ENCODE measurements at regions not wholly inside any gene's neighbourhood (a gene's known extent, or its start where the extent isn't known, plus 50 kb on each side); places are given as distances from the start of the nearest gene placed in this dataset.

GRCh38 chr9:38286357-38286756 is 106.1 kb upstream of the ALDH1B1 start:
- no peak for DNase-seq (ENCODE audit: low spot score)

GRCh38 chr9:38285236-38285635 is 107.3 kb upstream of the ALDH1B1 start:
- no peak for DNase-seq (ENCODE audit: low spot score)

- no peak for DNase-seq (ENCODE audit: low spot score)
Observed at GRCh38 chr9:38284588-38285051, 107.9 kb upstream of the ALDH1B1 start.

GRCh38 chr9:38284039-38284575 is 108.4 kb upstream of the ALDH1B1 start:
- DNase-seq (ENCODE audit: low spot score) = no peak

DNA sequence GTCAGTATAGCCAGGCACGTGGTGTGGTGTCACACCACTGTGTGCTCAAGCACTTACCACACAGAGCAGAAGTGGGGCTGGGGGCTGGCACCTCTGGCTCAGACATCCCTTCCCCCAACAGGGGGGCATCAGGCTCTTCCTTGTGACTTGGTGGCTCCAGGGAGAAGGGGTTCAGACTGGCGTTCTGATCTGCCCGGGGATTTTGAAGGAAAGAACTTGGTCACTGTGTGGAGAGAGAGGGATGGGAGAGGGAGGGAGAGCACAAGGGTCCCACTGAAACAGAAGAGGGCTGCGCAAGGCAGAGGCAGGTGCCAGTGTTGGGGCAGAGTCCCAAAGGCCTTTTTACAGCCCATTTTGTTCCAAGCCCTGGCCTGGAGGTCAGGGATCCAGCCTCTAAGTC is 109.7 kb upstream of the ALDH1B1 start:
- DNase-seq (ENCODE audit: low spot score) = no peak

GRCh38 chr9:38281917-38282316 is 110.6 kb upstream of the ALDH1B1 start:
- no peak for DNase-seq (ENCODE audit: low spot score)

DNA sequence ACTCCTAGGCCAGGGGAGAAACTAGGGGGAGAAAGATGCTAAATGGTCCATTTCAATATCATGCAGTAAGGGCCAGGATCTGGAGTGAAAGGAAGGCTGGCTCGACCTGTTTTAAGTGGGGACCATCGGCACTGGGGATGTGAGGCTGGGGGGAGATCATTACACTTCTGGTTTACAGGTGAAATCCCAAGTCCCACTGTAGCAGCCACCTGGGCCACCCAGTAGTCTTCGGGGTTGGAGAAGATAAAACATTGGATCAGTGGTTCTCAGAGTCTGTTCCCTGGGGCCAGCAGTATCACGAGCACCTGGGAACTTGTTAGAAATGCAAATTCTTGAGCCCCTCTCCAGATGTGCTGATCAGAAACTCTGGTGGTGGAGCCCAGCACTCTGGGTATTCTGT is 111.3 kb upstream of the ALDH1B1 start:
- no peak for DNase-seq (ENCODE audit: low spot score)

DNA sequence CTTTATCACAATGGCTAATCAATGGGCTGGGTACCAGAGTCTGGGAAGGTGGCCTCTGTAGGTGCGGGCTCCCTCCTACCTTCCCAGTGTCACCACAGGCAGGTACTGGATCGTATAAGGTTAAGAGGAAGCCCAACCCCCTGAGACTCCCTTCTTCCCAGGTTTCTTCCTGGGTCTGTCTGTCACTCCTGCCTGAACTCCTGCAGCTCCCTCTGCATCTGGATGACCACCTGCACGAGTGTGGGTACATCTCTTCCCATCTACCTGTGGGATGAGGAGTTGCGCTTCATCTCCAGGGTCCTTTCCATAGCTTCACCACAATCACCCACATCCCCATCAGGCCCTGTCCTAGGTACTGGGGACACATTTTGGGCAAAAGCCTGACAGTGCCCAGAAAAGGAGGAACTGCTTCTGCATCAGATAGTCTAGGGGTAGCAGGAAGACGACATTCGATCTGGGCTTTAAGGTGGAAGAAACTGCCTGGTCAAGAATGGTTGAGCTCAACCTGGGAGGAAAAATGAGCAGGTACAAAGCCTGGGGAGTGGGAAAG is 112.2 kb upstream of the ALDH1B1 start:
- no peak for DNase-seq (ENCODE audit: low spot score)

- no peak for DNase-seq (ENCODE audit: low spot score)
Observed at GRCh38 chr9:38278931-38279679, 113.4 kb upstream of the ALDH1B1 start.

- DNase-seq (ENCODE audit: low spot score) = no peak
Observed at GRCh38 chr9:38278457-38278856, 114.0 kb upstream of the ALDH1B1 start.

DNA sequence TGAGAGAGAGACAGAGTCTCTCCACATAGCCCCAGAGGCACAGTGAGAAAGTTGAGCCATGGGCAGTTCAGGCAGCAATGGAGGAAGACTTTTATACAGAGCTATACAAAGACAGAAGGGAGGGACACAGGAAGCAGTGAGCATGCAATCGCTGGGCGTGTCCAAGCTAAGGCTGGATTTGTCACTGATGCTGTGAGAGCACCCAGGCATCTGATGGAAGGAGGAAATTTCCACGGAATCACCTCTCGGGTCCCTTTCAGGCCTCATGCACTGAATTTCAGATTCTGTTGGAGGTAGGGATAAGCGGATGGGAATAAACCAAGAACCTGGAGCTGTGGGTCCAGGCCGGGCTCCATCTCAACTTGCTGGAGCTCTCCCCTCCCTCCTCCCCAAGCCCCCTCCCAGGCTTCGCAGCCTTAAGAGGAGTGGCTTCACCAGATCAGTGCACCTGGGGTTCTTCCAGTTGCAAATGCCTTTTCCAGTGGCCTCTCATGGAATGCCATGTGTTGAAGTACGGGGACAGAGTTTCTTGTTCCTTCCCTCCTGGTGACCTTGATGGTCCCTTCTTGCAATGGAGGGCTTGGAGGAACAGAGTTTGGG is 114.8 kb upstream of the ALDH1B1 start:
- DNase-seq (ENCODE audit: low spot score) = no peak

- no peak for DNase-seq (ENCODE audit: low spot score)
Observed at GRCh38 chr9:38276771-38277439, 115.6 kb upstream of the ALDH1B1 start.

GRCh38 chr9:38274800-38275199 is 117.7 kb upstream of the ALDH1B1 start:
- no peak for DNase-seq (ENCODE audit: low spot score)

GRCh38 chr9:38272710-38273109 is 119.8 kb upstream of the ALDH1B1 start:
- no peak for DNase-seq (ENCODE audit: low spot score)

DNA sequence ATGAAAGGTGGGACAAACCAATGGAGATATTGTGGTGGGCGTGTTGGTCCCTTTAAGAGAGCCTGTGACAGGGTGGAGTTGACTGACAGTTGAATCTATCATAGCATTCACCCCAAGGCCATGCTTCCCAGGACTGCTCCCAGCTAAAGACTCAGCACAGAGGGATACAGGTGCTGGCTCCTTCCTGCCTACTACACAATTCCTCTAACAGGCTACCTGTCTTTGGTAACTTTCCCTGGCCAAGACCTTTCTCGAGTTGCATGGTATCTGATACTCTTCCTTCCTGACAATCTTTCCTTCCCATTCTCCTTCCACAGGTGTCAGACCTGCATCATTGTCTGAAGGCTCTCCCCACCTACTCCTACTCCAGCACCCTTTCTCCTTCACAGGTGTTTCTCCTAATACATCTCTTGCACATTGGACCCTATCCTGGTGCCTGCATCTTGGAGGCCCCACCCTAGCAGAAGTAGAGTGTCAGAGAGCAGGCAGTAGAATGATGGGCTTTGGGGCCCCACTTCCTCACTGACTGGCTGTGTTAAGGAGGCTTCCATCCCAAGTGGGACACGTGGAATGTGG is 120.7 kb upstream of the ALDH1B1 start:
- no peak for DNase-seq (ENCODE audit: low spot score)

DNA sequence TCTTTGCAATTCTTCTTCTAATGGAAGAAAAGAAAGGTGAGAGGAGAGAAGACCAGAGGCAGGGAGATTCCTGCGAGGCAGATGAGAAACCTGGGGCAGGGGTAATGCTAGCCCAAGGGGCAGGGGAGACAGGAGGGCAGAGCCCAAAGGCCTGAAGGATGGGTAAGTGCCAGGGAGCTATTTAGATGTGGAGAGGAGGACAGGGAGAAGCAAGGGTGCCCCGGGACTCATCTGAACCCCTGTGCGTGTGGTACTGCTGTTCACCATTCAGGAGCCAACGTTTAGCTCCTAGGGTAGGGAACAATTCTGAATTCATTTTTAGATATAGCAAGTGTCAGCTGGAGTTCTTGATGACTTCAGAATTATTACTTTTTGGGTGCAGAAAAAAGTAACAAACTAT is 122.7 kb upstream of the ALDH1B1 start:
- no peak for DNase-seq (ENCODE audit: low spot score)

DNA sequence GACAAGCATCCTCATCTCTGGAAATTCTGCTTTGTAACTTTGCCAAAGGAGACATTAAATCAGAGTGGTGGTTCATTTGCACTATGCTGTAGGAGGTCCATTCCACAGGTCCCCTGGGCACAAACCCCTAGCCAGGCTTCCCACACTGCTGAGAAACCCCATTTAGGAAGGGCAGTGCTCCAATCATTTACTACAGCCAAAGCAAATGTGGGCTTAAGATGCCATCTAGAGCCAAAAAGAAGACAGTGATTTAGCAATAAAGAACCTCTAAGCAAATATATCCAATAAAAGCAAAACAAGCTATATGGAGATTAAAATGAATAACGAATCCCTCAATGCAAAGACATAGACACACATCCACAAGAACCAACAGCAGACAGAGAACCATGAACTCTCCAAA is 129.0 kb upstream of the ALDH1B1 start:
- DNase-seq (ENCODE audit: low spot score) = no peak

GRCh38 chr9:38259519-38260218 is 132.8 kb upstream of the ALDH1B1 start:
- DNase-seq (ENCODE audit: low spot score) = no peak

GRCh38 chr9:38259056-38259455 is 133.4 kb upstream of the ALDH1B1 start:
- DNase-seq (ENCODE audit: low spot score) = no peak

DNA sequence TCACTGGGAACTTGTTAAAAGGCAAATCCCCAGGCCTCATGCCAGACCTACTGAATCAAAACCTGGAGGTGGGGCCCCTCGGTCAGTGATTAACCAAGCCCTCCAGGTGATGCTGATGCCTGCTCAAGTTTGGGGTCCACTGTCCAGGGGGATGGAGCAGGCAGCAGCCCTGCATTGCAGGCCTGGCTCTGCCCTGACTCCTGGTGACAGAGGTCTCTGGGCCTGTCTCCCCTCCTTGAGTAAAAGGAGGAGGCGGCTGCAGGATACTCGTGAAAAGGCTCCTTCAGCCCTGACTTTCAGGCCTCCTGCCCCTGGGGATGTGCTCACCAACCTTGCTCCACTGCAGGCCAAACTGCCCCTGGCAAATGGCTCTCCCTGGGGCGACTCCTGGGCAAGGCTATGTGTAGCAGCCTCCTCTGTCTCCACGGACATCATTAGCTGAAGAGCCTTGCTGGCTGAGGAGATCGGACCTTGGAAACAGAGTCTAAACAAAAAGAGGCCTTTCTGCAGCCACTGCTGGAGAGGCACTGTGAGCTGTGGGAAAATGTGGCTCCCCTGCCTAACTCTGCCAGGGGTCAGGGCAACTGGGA is 134.8 kb upstream of the ALDH1B1 start:
- DNase-seq (ENCODE audit: low spot score) = no peak

DNA sequence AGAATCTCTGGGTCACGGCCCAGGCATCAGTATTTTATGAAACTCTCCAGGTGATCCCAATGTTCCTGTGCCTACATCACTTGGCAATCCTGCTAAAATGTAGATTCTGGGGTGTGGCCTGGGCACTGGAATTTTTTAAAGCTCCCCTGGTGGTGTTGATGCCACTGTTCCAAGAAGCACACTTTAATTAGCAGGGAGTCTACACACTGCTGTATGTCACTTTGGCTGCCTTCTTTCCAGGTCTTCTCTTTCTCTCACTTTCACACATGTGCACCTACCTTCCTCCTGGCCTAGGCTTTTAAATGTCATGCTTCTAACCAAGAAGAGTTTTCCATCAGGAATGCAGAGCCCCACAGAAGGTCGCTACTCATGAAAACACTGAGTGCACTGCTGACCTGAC is 136.0 kb upstream of the ALDH1B1 start:
- no peak for DNase-seq (ENCODE audit: low spot score)
